Kidney epithelial cell (primary cell): ENCODE measurements at regions not wholly inside any gene's neighbourhood (a gene's known extent, or its start where the extent isn't known, plus 50 kb on each side); places are given as distances from the start of the nearest gene placed in this dataset.

Source experiments
- DNase-seq: peaks from one replicate; pipeline ENCODE4 v3.0.0-alpha.2; 2010; ENCODE audit warnings: low read depth
- H3K27me3 ChIP-seq: 2 replicates; pipeline ENCODE4 v1.6.0; 2011; ENCODE audit warnings: low read length; ENCODE audit not compliant: control insufficient read depth, insufficient read depth
- H3K36me3 ChIP-seq: 2 replicates; pipeline ENCODE4 v1.5.1; 2011; ENCODE audit warnings: low read length; ENCODE audit not compliant: control insufficient read depth, insufficient read depth
- H3K4me3 ChIP-seq: 2 replicates; pipeline ENCODE4 v1.5.1; 2011; ENCODE audit warnings: low read depth, mild to moderate bottlenecking, control low read depth, low read length
- TF ChIP-seq, protein P1 (sequence below): IDR thresholded peaks from 2 replicates; pipeline ENCODE4 v1.5.1; 2011; ENCODE audit warnings: mild to moderate bottlenecking, moderate library complexity, low read length, control low read depth, inconsistent platforms; ENCODE audit not compliant: insufficient read depth, poor library complexity, severe bottlenecking

GRCh38 chr6:21478883-21479539 is 114.5 kb upstream of the SOX4 start:
- no peaks in the 10 kb centered on the region for H3K27me3 ChIP-seq
- no peaks in the 10 kb centered on the region for H3K36me3 ChIP-seq
- no peak overlapping the region for H3K4me3 ChIP-seq
- TF ChIP-seq, protein P1, sequence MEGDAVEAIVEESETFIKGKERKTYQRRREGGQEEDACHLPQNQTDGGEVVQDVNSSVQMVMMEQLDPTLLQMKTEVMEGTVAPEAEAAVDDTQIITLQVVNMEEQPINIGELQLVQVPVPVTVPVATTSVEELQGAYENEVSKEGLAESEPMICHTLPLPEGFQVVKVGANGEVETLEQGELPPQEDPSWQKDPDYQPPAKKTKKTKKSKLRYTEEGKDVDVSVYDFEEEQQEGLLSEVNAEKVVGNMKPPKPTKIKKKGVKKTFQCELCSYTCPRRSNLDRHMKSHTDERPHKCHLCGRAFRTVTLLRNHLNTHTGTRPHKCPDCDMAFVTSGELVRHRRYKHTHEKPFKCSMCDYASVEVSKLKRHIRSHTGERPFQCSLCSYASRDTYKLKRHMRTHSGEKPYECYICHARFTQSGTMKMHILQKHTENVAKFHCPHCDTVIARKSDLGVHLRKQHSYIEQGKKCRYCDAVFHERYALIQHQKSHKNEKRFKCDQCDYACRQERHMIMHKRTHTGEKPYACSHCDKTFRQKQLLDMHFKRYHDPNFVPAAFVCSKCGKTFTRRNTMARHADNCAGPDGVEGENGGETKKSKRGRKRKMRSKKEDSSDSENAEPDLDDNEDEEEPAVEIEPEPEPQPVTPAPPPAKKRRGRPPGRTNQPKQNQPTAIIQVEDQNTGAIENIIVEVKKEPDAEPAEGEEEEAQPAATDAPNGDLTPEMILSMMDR: no peak
- DNase-seq: no peak

DNA sequence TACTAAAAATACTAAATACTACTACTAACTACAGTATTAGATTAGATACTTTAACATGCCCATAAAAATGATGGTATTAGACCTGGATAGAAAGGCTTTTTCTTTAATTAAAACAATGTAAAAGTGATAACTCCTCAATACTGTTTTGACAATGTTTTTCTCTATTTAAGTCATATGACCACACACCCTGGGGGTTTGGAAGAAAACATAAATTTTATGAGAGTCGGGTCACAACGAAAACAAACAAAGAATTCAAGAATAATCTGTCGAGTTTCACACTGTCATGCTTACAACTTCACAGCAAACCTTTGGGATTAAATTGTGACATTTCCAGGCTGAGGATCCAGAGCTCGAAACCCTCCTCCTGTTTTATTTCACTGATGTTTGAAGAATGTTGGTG is 107.4 kb upstream of the SOX4 start:
- H3K4me3 ChIP-seq: no peak overlapping the region
- H3K36me3 ChIP-seq: no peaks in the 10 kb centered on the region
- TF ChIP-seq, protein P1: no peak
- no peaks in the 10 kb centered on the region for H3K27me3 ChIP-seq
- DNase-seq: no peak

DNA sequence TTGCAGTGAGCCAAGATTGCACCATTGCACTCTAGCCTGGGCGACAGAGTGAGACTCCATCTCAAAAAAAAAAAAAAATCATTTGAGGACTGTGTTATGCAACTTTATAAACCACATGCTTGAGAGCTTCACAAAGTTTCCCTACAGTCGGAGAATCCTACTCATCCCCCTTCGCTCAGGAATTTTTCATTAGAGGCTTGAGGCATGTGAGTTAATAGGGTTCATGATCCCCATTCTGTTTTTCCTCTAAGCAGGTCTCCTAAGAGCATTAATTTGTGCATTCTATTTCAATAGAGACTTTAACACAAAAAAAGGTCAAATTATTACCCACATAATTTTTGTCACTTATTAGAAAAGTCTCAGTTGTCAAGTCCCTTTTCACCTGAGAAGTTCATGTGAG is 103.7 kb upstream of the SOX4 start:
- H3K27me3 ChIP-seq: no peaks in the 10 kb centered on the region
- no peaks in the 10 kb centered on the region for H3K36me3 ChIP-seq
- H3K4me3 ChIP-seq: no peak overlapping the region
- TF ChIP-seq, protein P1: no peak
- DNase-seq: no peak

DNA sequence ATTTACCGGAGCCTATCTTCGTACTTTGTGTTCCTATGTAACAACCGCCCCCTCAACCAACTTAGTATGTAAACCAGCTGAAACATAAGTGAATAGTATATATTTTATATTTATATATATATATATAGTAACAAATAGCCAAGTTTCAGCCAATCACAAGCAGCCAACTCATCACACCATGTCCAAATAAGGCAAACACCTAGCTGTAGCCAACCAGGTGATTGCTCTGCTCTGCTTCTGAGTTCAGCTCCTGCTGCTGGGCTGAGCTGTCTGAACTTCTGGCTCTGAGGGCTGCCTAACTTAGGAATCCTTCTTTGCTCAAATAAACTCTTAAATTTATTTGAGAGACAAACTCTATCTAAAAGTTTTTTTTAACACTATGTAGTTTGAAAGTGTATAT is 101.6 kb upstream of the SOX4 start:
- no peak for DNase-seq
- Histone ChIP-seq H3K27me3 (no peaks in the 10 kb centered on the region), H3K36me3 (no peaks in the 10 kb centered on the region), H3K4me3 (no peak overlapping the region)
- TF ChIP-seq, protein P1: no peak

DNA sequence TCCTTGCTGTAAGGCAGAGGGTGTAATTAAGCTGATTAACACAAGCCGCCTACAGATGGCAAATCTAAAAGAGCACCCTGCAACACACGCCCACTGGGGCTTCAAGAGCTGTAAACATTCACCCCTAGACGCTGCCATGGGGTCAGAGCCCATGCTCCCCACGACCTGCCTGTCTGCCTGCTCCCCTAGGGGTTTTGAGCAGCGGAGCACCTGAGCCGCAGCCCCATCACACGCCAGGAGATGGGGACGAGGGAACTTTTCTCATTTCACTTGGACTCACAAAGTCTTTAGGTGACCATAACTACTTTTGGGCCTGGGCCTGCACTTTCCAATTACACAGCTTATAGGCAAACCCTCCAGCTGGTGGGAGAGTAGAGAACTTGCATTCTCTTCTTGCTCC is 99.0 kb upstream of the SOX4 start:
- no peak for DNase-seq
- H3K36me3 ChIP-seq: no peaks in the 10 kb centered on the region
- no peaks in the 10 kb centered on the region for H3K27me3 ChIP-seq
- TF ChIP-seq, protein P1: no peak
- no peak overlapping the region for H3K4me3 ChIP-seq

- H3K4me3 ChIP-seq: no peak overlapping the region
- no peaks in the 10 kb centered on the region for H3K27me3 ChIP-seq
- no peak for DNase-seq
- H3K36me3 ChIP-seq: no peaks in the 10 kb centered on the region
- TF ChIP-seq, protein P1: no peak
Observed at GRCh38 chr6:21496196-21496595, 97.4 kb upstream of the SOX4 start.
